Activated T-cell treated with anti-CD3 and anti-CD28 coated beads, Interleukin-2, amount 50 U/mL, for 48 hours (primary cell): ENCODE measurements at regions not wholly inside any gene's neighbourhood (a gene's known extent, or its start where the extent isn't known, plus 50 kb on each side); places are given as distances from the start of the nearest gene placed in this dataset.

Source experiments
- DNase-seq, 2 experiments: peaks; one replicate each; pipeline ENCODE4 v3.0.0-alpha.2; 2020

GRCh38 chr21:32182449-32182848 is 96.4 kb downstream of the MIS18A start:
- DNase-seq: no peak

GRCh38 chr21:32181457-32181856 is 97.4 kb downstream of the MIS18A start:
- DNase-seq: no peak

GRCh38 chr21:32174819-32175218 is 104.0 kb downstream of the MIS18A start:
- no peak for DNase-seq

GRCh38 chr21:32173121-32173724 is 105.6 kb downstream of the MIS18A start:
- no peak for DNase-seq

GRCh38 chr21:32172106-32172505 is 106.7 kb downstream of the MIS18A start:
- no peak for DNase-seq

- no peak for DNase-seq
Measured at GRCh38 chr21:32167513-32167912, 111.3 kb downstream of the MIS18A start.

GRCh38 chr21:32163386-32163785 is 115.5 kb downstream of the MIS18A start:
- DNase-seq: no peak

- DNase-seq: no peak
Measured at GRCh38 chr21:32162727-32163320, 116.0 kb downstream of the MIS18A start.

- DNase-seq: no peak
Measured at GRCh38 chr21:32155226-32155625, 123.6 kb downstream of the MIS18A start.

GRCh38 chr21:32147041-32147440 is 131.8 kb downstream of the MIS18A start:
- DNase-seq: no peak

- no peak for DNase-seq
Measured at GRCh38 chr21:32144851-32145250, 134.0 kb downstream of the MIS18A start.

GRCh38 chr21:32143241-32143939 is 135.5 kb downstream of the MIS18A start:
- DNase-seq: no peak

- DNase-seq: no peak
Measured at GRCh38 chr21:32141318-32141633, 137.6 kb downstream of the MIS18A start.

- DNase-seq: no peak
Measured at GRCh38 chr21:32140604-32141317, 138.1 kb downstream of the MIS18A start.

- no peak for DNase-seq
Measured at GRCh38 chr21:32140151-32140550, 138.7 kb downstream of the MIS18A start.

- no peak for DNase-seq
Measured at GRCh38 chr21:32138658-32139057, 140.2 kb downstream of the MIS18A start.

- no peak for DNase-seq
Measured at GRCh38 chr21:32137931-32138330, 140.9 kb downstream of the MIS18A start.

GRCh38 chr21:32137266-32137665 is 141.6 kb downstream of the MIS18A start:
- no peak for DNase-seq

- DNase-seq: no peak
Measured at GRCh38 chr21:32136546-32136945, 142.3 kb downstream of the MIS18A start.

GRCh38 chr21:32135401-32136363 is 143.2 kb downstream of the MIS18A start:
- DNase-seq: no peak

GRCh38 chr21:32134441-32135130 is 144.3 kb downstream of the MIS18A start:
- DNase-seq: no peak

- no peak for DNase-seq
Measured at GRCh38 chr21:32132881-32133280, 146.0 kb downstream of the MIS18A start.
